B cell (primary cell): ENCODE measurements at regions not wholly inside any gene's neighbourhood (a gene's known extent, or its start where the extent isn't known, plus 50 kb on each side); places are given as distances from the start of the nearest gene placed in this dataset.

Experiments used
- ATAC-seq: fragments of 200-7000 bp; cut with Tn5 transposase; one replicate; pipeline ENCODE4 v1.10.0; 2021; ENCODE audit warnings: low read depth, mild to moderate bottlenecking, moderate number of reproducible peaks, moderate library complexity
- CTCF ChIA-PET: fragments of 350-600 bp; sonication (Branson Sonifier 250); formaldehyde crosslinking; loops from one replicate; lab custom pipeline; 2021; ENCODE audit warnings: antibody characterized with exemption, inconsistent platforms; lab: Charles Lee
- POLR2A ChIA-PET: fragments of 350-600 bp; sonication (Branson Sonifier 250); formaldehyde crosslinking; loops from one replicate; lab custom pipeline; 2021; ENCODE audit warnings: antibody characterized with exemption; lab: Charles Lee
- DNase-seq: peaks from one replicate; pipeline ENCODE4 v3.0.0; 2013
- H2AFZ ChIP-seq: 2 replicates; pipeline ENCODE4 v1.6.1; 2012; ENCODE audit warnings: mild to moderate bottlenecking, low read depth, low read length; ENCODE audit not compliant: insufficient read depth, poor library complexity, severe bottlenecking
- H3K27ac ChIP-seq, 2 donors: 1 replicate in 1 of 2; 2 replicates in 1 of 2; pipeline ENCODE4 v1.5.1; 2012 to 2013; ENCODE audit warnings: low read length in 2 of 2, mild to moderate bottlenecking in 2 of 2, moderate library complexity in 1 of 2
- H3K27me3 ChIP-seq, 4 experiments: fragments of 200-600 bp in 1 of 4; sonication (generic) in 1 of 4; replicated peaks in 1 of 4; 1 replicate in 2 of 4; 2 replicates in 2 of 4; pipeline versions ENCODE4 v1.6.1 to v1.7.0; 2013 to 2016; ENCODE audit warnings: low read length in 3 of 4, mild to moderate bottlenecking in 2 of 4, mixed read lengths in 1 of 4, moderate library complexity in 1 of 4; ENCODE audit not compliant: insufficient read depth in 4 of 4, control insufficient read depth in 3 of 4; ENCODE audit errors: control extremely low read depth in 1 of 4
- H3K36me3 ChIP-seq, 2 experiments: replicated peaks in 1 of 2; 1 replicate in 1 of 2; 2 replicates in 1 of 2; pipeline versions ENCODE4 v1.6.1 to v1.7.1; 2013; ENCODE audit warnings: low read length in 1 of 2; ENCODE audit not compliant: insufficient read depth in 2 of 2, control insufficient read depth in 1 of 2; ENCODE audit errors: control extremely low read depth in 1 of 2, extremely low read depth in 1 of 2
- H3K4me1 ChIP-seq, 2 donors: fragments of 200-600 bp in 1 of 2; sonication (generic) in 1 of 2; 1 replicate in 1 of 2; 2 replicates in 1 of 2; pipeline versions ENCODE4 v1.5.1 to v1.6.1; 2013 to 2017; ENCODE audit warnings: low read length in 2 of 2; ENCODE audit not compliant: control insufficient read depth in 2 of 2, insufficient read depth in 2 of 2
- H3K4me2 ChIP-seq: replicated peaks from 2 replicates; pipeline ENCODE3; 2012; ENCODE audit warnings: mild to moderate bottlenecking, low read depth, low read length; ENCODE audit not compliant: poor library complexity, severe bottlenecking
- H3K4me3 ChIP-seq, 5 experiments: fragments of 200-600 bp in 1 of 5; sonication (generic) in 1 of 5; 1 replicate in 3 of 5; 2 replicates in 2 of 5; pipeline versions ENCODE4 v1.5.1 to v1.7.0; 2011 to 2016; ENCODE audit warnings: low read length in 4 of 5, mild to moderate bottlenecking in 4 of 5, low read depth in 2 of 5, control low read depth in 1 of 5, moderate library complexity in 1 of 5; ENCODE audit not compliant: insufficient read depth in 1 of 5; ENCODE audit errors: control extremely low read depth in 1 of 5, extremely low read depth in 1 of 5
- H3K79me2 ChIP-seq: fragments of 200-600 bp; sonication (generic); one replicate; pipeline ENCODE4 v1.6.0; 2016; ENCODE audit warnings: low read length; ENCODE audit not compliant: control insufficient read depth, insufficient read depth
- H3K9ac ChIP-seq: fragments of 200-600 bp; sonication (generic); 2 replicates; pipeline ENCODE4 v1.6.1; 2017; ENCODE audit warnings: mild to moderate bottlenecking, low read length, moderate library complexity
- H3K9me3 ChIP-seq, 3 donors: one replicate each; pipeline versions ENCODE4 v1.6.1 to v1.7.1; 2013; ENCODE audit warnings: low read length in 2 of 3; ENCODE audit not compliant: control insufficient read depth in 2 of 3, insufficient read depth in 1 of 3; ENCODE audit errors: control extremely low read depth in 1 of 3
- H4K20me1 ChIP-seq: 2 replicates; pipeline ENCODE4 v1.6.0; 2012; ENCODE audit warnings: mild to moderate bottlenecking, low read length; ENCODE audit not compliant: insufficient read depth, control insufficient read depth, poor library complexity, severe bottlenecking
- H3K27ac Mint-ChIP-seq: one replicate; pipeline ENCODE4 v1.8.0; 2021; ENCODE audit warnings: mixed read lengths
- H3K27me3 Mint-ChIP-seq: one replicate; pipeline ENCODE4 v1.8.0; 2021; ENCODE audit warnings: mixed read lengths
- H3K4me1 Mint-ChIP-seq: one replicate; pipeline ENCODE4 v1.8.0; 2021; ENCODE audit warnings: mixed read lengths
- H3K4me3 Mint-ChIP-seq: one replicate; pipeline ENCODE4 v1.8.0; 2021; ENCODE audit warnings: mixed read lengths
- H3K9me3 Mint-ChIP-seq: one replicate; pipeline ENCODE4 v1.8.0; 2022; ENCODE audit warnings: mixed read lengths; ENCODE audit not compliant: insufficient read depth
- EZH2 ChIP-seq: IDR thresholded peaks from 2 replicates; pipeline ENCODE4 v1.6.1; 2012; ENCODE audit warnings: borderline replicate concordance, low read depth, mild to moderate bottlenecking, moderate library complexity, low read length; ENCODE audit not compliant: insufficient read depth, poor library complexity, severe bottlenecking
- WGBS: methylation state at CpG from one replicate; pipeline ENCODE4 v1.1.5; 2013; ENCODE audit warnings: missing lambda C conversion rate; ENCODE audit not compliant: insufficient coverage; 5-methylcytosine and 5-hydroxymethylcytosine counted together
- intact Hi-C: fragments of 100-400 bp; cut with micrococcal nuclease; formaldehyde crosslinking; loops from one replicate; pipeline ENCODE4 v1.10.0; 2022
- TF ChIP-seq, protein P1 (sequence below): fragments of 200-600 bp; IDR thresholded peaks from one replicate; pipeline ENCODE4 v1.8.0; 2022; ENCODE audit warnings: antibody characterized with exemption, mild to moderate bottlenecking

DNA sequence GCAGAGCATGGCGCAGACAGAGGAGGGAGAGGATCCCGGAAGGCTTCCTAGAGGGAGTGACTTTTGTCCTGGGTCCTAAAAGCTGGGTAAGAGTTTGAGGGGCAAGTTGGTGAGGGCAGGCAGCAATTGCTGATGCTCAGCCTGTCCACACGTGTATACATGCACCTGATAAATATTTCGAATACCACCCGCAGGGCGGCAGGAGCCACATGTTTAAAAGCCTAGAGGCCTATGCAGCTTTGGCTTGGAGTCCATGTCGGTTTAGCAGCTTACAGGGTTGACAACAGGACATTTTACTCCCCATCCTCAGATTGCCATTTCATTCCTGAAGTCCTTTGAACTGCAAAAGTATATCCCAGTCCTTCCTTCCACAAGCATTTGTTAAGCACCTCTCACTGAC is 99.1 kb downstream of the KATNIP start:
- intact Hi-C loops = no loop called here
- Histone ChIP-seq H2AFZ (no peak overlapping the region), H4K20me1 (no peaks in the 10 kb centered on the region), H3K79me2 (no peaks in the 10 kb centered on the region), H3K27ac (no peak overlapping the region), H3K4me2 (no peak overlapping the region), H3K4me1 (no peaks in the 10 kb centered on the region), H3K4me3 (no peak overlapping the region), H3K9me3 (no peaks in the 10 kb centered on the region), H3K36me3 (no peaks in the 10 kb centered on the region), H3K27me3 (no peaks in the 10 kb centered on the region), H3K9ac (no peak overlapping the region)
- Mint-ChIP-seq H3K4me1 (no peaks in the 10 kb centered on the region), H3K4me3 (no peak overlapping the region), H3K9me3 (no peaks in the 10 kb centered on the region), H3K27me3 (no peaks in the 10 kb centered on the region), H3K27ac (no peak overlapping the region)
- no peak for DNase-seq
- ChIA-PET POLR2A (no interaction called here), CTCF (no interaction called here)
- WGBS = 99% methylated on average over 7 of the region's 7 CpGs
- no peak for ATAC-seq
- TF ChIP-seq, protein P1, sequence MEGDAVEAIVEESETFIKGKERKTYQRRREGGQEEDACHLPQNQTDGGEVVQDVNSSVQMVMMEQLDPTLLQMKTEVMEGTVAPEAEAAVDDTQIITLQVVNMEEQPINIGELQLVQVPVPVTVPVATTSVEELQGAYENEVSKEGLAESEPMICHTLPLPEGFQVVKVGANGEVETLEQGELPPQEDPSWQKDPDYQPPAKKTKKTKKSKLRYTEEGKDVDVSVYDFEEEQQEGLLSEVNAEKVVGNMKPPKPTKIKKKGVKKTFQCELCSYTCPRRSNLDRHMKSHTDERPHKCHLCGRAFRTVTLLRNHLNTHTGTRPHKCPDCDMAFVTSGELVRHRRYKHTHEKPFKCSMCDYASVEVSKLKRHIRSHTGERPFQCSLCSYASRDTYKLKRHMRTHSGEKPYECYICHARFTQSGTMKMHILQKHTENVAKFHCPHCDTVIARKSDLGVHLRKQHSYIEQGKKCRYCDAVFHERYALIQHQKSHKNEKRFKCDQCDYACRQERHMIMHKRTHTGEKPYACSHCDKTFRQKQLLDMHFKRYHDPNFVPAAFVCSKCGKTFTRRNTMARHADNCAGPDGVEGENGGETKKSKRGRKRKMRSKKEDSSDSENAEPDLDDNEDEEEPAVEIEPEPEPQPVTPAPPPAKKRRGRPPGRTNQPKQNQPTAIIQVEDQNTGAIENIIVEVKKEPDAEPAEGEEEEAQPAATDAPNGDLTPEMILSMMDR = no peak
- no peak for TF ChIP-seq EZH2

- Histone ChIP-seq H3K4me2 (no peak overlapping the region), H3K36me3 (peaks cover 0 to 5% of the 10 kb centered on the region in 2 experiments), H3K27ac (no peak overlapping the region), H3K9ac (no peak overlapping the region), H4K20me1 (no peaks in the 10 kb centered on the region), H3K9me3 (no peaks in the 10 kb centered on the region), H3K27me3 (no peaks in the 10 kb centered on the region), H3K4me3 (no peak overlapping the region), H3K79me2 (no peaks in the 10 kb centered on the region), H2AFZ (no peak overlapping the region), H3K4me1 (no peaks in the 10 kb centered on the region)
- DNase-seq (no peak), ATAC-seq (no peak)
- 98% methylated on average over 11 of the region's 11 CpGs for WGBS
- Mint-ChIP-seq H3K4me1 (no peaks in the 10 kb centered on the region), H3K27ac (no peak overlapping the region), H3K9me3 (no peaks in the 10 kb centered on the region), H3K27me3 (no peaks in the 10 kb centered on the region), H3K4me3 (no peak overlapping the region)
- TF ChIP-seq EZH2 = no peak
- TF ChIP-seq, protein P1 = no peak
- ChIA-PET CTCF (no interaction called here), POLR2A (no interaction called here)
- intact Hi-C loops = no loop called here
These were observed 100.2 kb downstream of the KATNIP start for GRCh38 chr16:27650073-27650701.
